Neuronal stem cell (in vitro differentiated cells): ENCODE measurements at regions not wholly inside any gene's neighbourhood (a gene's known extent, or its start where the extent isn't known, plus 50 kb on each side); places are given as distances from the start of the nearest gene placed in this dataset.

Source experiments
- DNase-seq: peaks from one replicate; pipeline ENCODE4 v3.0.0-alpha.2; 2013; ENCODE audit warnings: low spot score
- H2AFZ ChIP-seq: one replicate; pipeline ENCODE4 v1.6.1; 2013; ENCODE audit warnings: mild to moderate bottlenecking, low read length, inconsistent platforms
- H2AK5ac ChIP-seq: 2 replicates; pipeline ENCODE4 v1.6.1; 2013; ENCODE audit warnings: low read depth, mild to moderate bottlenecking, inconsistent platforms, low read length, moderate library complexity, mixed read lengths
- H2BK120ac ChIP-seq: 2 replicates; pipeline ENCODE4 v1.6.1; 2013; ENCODE audit warnings: low read depth, mild to moderate bottlenecking, inconsistent platforms, low read length, moderate library complexity, mixed read lengths
- H2BK12ac ChIP-seq: one replicate; pipeline ENCODE4 v1.6.1; 2013; ENCODE audit warnings: low read length, inconsistent platforms
- H2BK15ac ChIP-seq: 2 replicates; pipeline ENCODE4 v1.6.1; 2013; ENCODE audit warnings: mild to moderate bottlenecking, low read length, inconsistent platforms, mixed read lengths
- H2BK5ac ChIP-seq: one replicate; pipeline ENCODE4 v1.6.1; 2013; ENCODE audit warnings: inconsistent platforms, mild to moderate bottlenecking, low read length, moderate library complexity
- H3K14ac ChIP-seq: one replicate; pipeline ENCODE4 v1.6.1; 2013; ENCODE audit warnings: low read length, inconsistent platforms
- H3K18ac ChIP-seq: 2 replicates; pipeline ENCODE4 v1.6.1; 2013; ENCODE audit warnings: low read length, inconsistent platforms
- H3K23ac ChIP-seq: 2 replicates; pipeline ENCODE4 v1.6.1; 2013; ENCODE audit warnings: low read depth, mild to moderate bottlenecking, mixed read lengths, low read length, inconsistent platforms; ENCODE audit not compliant: poor library complexity
- H3K27ac ChIP-seq: replicated peaks from 3 replicates; pipeline ENCODE4 v1.5.1; 2013; ENCODE audit warnings: low read length, inconsistent platforms
- H3K27me3 ChIP-seq, 3 experiments: 2 replicates each; pipeline ENCODE4 v1.6.1; 2013; ENCODE audit warnings: low read length in 3 of 3, mild to moderate bottlenecking in 2 of 3, inconsistent platforms in 1 of 3, low read depth in 1 of 3, mixed read lengths in 1 of 3, moderate library complexity in 1 of 3; ENCODE audit not compliant: control insufficient read depth in 3 of 3, insufficient read depth in 3 of 3
- H3K36me3 ChIP-seq, 2 donors: replicated peaks in 1 of 2; 2 replicates each; pipeline ENCODE4 v1.6.1; 2013; ENCODE audit warnings: low read length in 2 of 2; ENCODE audit not compliant: control insufficient read depth in 2 of 2, insufficient read depth in 2 of 2
- H3K4ac ChIP-seq: 2 replicates; pipeline ENCODE4 v1.6.1; 2013; ENCODE audit warnings: inconsistent platforms, mild to moderate bottlenecking, low read length, moderate library complexity
- H3K4me1 ChIP-seq, 2 donors: 1 replicate in 1 of 2; 2 replicates in 1 of 2; pipeline ENCODE4 v1.6.1; 2013; ENCODE audit warnings: low read length in 2 of 2, low read depth in 1 of 2; ENCODE audit not compliant: control insufficient read depth in 2 of 2, insufficient read depth in 1 of 2
- H3K4me2 ChIP-seq: one replicate; pipeline ENCODE4 v1.6.1; 2013; ENCODE audit warnings: mild to moderate bottlenecking, low read length, inconsistent platforms; ENCODE audit not compliant: insufficient read depth, poor library complexity, severe bottlenecking
- H3K4me3 ChIP-seq, 2 donors: 2 replicates each; pipeline ENCODE4 v1.5.1; 2013; ENCODE audit warnings: low read length in 2 of 2, mild to moderate bottlenecking in 2 of 2, inconsistent platforms in 1 of 2, moderate library complexity in 1 of 2
- H3K79me1 ChIP-seq: one replicate; pipeline ENCODE4 v1.6.1; 2013; ENCODE audit warnings: low read depth, mild to moderate bottlenecking, inconsistent platforms, low read length, moderate library complexity
- H3K9ac ChIP-seq: one replicate; pipeline ENCODE4 v1.6.1; 2013; ENCODE audit warnings: mild to moderate bottlenecking, low read depth, low read length, inconsistent platforms; ENCODE audit not compliant: poor library complexity
- H3K9me3 ChIP-seq, 2 donors: replicated peaks in 1 of 2; 2 replicates each; pipeline versions ENCODE3 to v1.6.1; 2013; ENCODE audit warnings: low read length in 2 of 2, mild to moderate bottlenecking in 2 of 2, inconsistent platforms in 1 of 2, low read depth in 1 of 2, mixed read lengths in 1 of 2, moderate library complexity in 1 of 2; ENCODE audit not compliant: control insufficient read depth in 2 of 2, insufficient read depth in 1 of 2
- H4K8ac ChIP-seq: one replicate; pipeline ENCODE4 v1.6.1; 2013; ENCODE audit warnings: low read depth, mild to moderate bottlenecking, inconsistent platforms, low read length, moderate library complexity
- H4K91ac ChIP-seq: one replicate; pipeline ENCODE4 v1.6.1; 2013; ENCODE audit warnings: low read length, low read depth, mild to moderate bottlenecking, inconsistent platforms; ENCODE audit not compliant: poor library complexity
- WGBS, 2 donors: extraction: QIAGEN DNeasy Blood & Tissue Kit; methylation state at CpG; one replicate each; pipeline ENCODE4 v1.1.7; 2013; ENCODE audit warnings: missing lambda C conversion rate in 2 of 2, mixed read lengths in 1 of 2; ENCODE audit not compliant: insufficient read length in 2 of 2, insufficient replicate concordance in 1 of 2; ENCODE audit errors: extremely low coverage in 2 of 2; 5-methylcytosine and 5-hydroxymethylcytosine counted together

DNA sequence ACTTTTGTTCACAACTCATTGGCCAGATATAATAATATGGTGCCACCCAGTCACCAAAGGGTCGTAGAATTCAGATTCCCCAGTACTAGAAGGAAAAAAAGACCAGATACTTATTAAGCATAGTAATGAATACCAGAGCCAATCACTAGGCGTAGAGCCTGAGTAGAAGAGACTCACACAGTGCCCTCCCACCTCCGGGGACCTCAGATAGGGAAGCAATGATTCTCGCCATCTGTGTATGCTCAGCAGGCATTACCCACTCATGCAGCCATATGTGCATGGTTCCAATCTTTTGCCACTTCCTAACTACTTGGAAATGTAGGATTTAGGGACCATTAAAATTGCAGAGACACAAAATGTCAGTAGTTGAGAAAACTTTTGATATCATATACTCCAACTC is 85.3 kb downstream of the C11orf87 start:
- Histone ChIP-seq H3K4me2 (no peak overlapping the region), H3K4me3 (no peak overlapping the region), H2BK15ac (no peak overlapping the region), H3K9me3 (no peaks in the 10 kb centered on the region), H3K18ac (no peak overlapping the region), H3K36me3 (no peaks in the 10 kb centered on the region), H2AFZ (no peak overlapping the region), H2BK5ac (no peak overlapping the region), H4K8ac (no peak overlapping the region), H4K91ac (no peak overlapping the region), H2BK12ac (no peak overlapping the region), H3K9ac (no peak overlapping the region), H3K23ac (no peak overlapping the region), H3K27ac (no peak overlapping the region), H2AK5ac (no peak overlapping the region), H2BK120ac (no peak overlapping the region), H3K4me1 (no peaks in the 10 kb centered on the region), H3K4ac (no peak overlapping the region), H3K14ac (no peak overlapping the region), H3K79me1 (no peaks in the 10 kb centered on the region), H3K27me3 (no peaks in the 10 kb centered on the region)
- DNase-seq, result no peak
- WGBS, 2 donors, result no CpG with 5 or more reads among the region's 4 CpGs

GRCh38 chr11:109507836-109508561 is 86.0 kb downstream of the C11orf87 start:
- H2BK15ac ChIP-seq, result no peak overlapping the region
- H3K4ac ChIP-seq, result no peak overlapping the region
- no peak overlapping the region for H3K4me3 ChIP-seq
- no peak overlapping the region for H3K18ac ChIP-seq
- WGBS, 2 donors, result no CpG with 5 or more reads among the region's 1 CpG
- H2BK12ac ChIP-seq, result no peak overlapping the region
- H3K9ac ChIP-seq, result no peak overlapping the region
- no peaks in the 10 kb centered on the region for H3K79me1 ChIP-seq
- no peak overlapping the region for H2AK5ac ChIP-seq
- no peak overlapping the region for H2BK120ac ChIP-seq
- no peaks in the 10 kb centered on the region for H3K27me3 ChIP-seq
- H3K14ac ChIP-seq, result no peak overlapping the region
- no peak overlapping the region for H4K91ac ChIP-seq
- no peaks in the 10 kb centered on the region for H3K9me3 ChIP-seq
- H3K4me2 ChIP-seq, result no peak overlapping the region
- H3K27ac ChIP-seq, result no peak overlapping the region
- no peak overlapping the region for H2AFZ ChIP-seq
- H4K8ac ChIP-seq, result no peak overlapping the region
- H3K36me3 ChIP-seq, result no peaks in the 10 kb centered on the region
- no peaks in the 10 kb centered on the region for H3K4me1 ChIP-seq
- H3K23ac ChIP-seq, result no peak overlapping the region
- DNase-seq, result no peak
- no peak overlapping the region for H2BK5ac ChIP-seq

DNA sequence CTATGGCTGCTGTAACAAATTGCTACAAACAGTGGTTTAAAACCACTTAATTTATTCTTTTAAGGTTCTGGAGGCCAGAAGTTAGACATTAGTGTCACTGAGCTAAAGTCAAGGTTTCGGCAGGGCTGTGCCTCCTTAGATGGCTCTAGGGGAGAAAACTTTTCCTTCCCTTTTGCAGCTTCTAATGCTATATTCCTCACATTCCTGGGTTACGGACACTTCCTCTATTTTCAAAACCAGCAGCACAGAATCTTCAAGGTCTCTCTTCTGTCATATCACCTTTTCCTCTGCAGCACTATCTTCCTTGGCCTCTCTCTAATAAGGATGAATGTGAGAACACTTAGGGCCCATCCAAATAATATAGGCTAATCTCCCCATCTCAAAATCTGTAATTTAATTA is 87.0 kb downstream of the C11orf87 start:
- H3K9ac ChIP-seq, result no peak overlapping the region
- no peak overlapping the region for H3K4me2 ChIP-seq
- H3K4ac ChIP-seq, result no peak overlapping the region
- no peak overlapping the region for H2BK120ac ChIP-seq
- H3K27ac ChIP-seq, result no peak overlapping the region
- H2BK12ac ChIP-seq, result no peak overlapping the region
- H3K18ac ChIP-seq, result no peak overlapping the region
- no peaks in the 10 kb centered on the region for H3K27me3 ChIP-seq
- H3K23ac ChIP-seq, result no peak overlapping the region
- no peak overlapping the region for H2BK15ac ChIP-seq
- H3K36me3 ChIP-seq, result no peaks in the 10 kb centered on the region
- no peak overlapping the region for H4K8ac ChIP-seq
- no peaks in the 10 kb centered on the region for H3K9me3 ChIP-seq
- no peak for DNase-seq
- H4K91ac ChIP-seq, result no peak overlapping the region
- H3K4me1 ChIP-seq, result no peaks in the 10 kb centered on the region
- H2AFZ ChIP-seq, result no peak overlapping the region
- no CpG with 5 or more reads among the region's 2 CpGs for WGBS, 2 donors
- no peak overlapping the region for H2BK5ac ChIP-seq
- H3K4me3 ChIP-seq, result no peak overlapping the region
- no peak overlapping the region for H2AK5ac ChIP-seq
- no peak overlapping the region for H3K14ac ChIP-seq
- no peaks in the 10 kb centered on the region for H3K79me1 ChIP-seq

GRCh38 chr11:109510316-109510715 is 88.3 kb downstream of the C11orf87 start:
- WGBS, 2 donors, result no CpG with 5 or more reads among the region's 1 CpG
- no peak overlapping the region for H2AK5ac ChIP-seq
- no peaks in the 10 kb centered on the region for H3K4me1 ChIP-seq
- H3K27me3 ChIP-seq, result no peaks in the 10 kb centered on the region
- no peak overlapping the region for H3K4me2 ChIP-seq
- H4K91ac ChIP-seq, result no peak overlapping the region
- no peak overlapping the region for H3K23ac ChIP-seq
- H2BK120ac ChIP-seq, result no peak overlapping the region
- no peak overlapping the region for H2AFZ ChIP-seq
- H3K9me3 ChIP-seq, result no peaks in the 10 kb centered on the region
- no peaks in the 10 kb centered on the region for H3K79me1 ChIP-seq
- no peak overlapping the region for H3K14ac ChIP-seq
- H2BK12ac ChIP-seq, result no peak overlapping the region
- H3K9ac ChIP-seq, result no peak overlapping the region
- no peak overlapping the region for H3K18ac ChIP-seq
- no peak overlapping the region for H3K4ac ChIP-seq
- H2BK5ac ChIP-seq, result no peak overlapping the region
- no peaks in the 10 kb centered on the region for H3K36me3 ChIP-seq
- H3K4me3 ChIP-seq, result no peak overlapping the region
- no peak overlapping the region for H3K27ac ChIP-seq
- no peak overlapping the region for H4K8ac ChIP-seq
- no peak for DNase-seq
- no peak overlapping the region for H2BK15ac ChIP-seq
